HEK293 (cell line): ENCODE measurements at regions not wholly inside any gene's neighbourhood (a gene's known extent, or its start where the extent isn't known, plus 50 kb on each side); places are given as distances from the start of the nearest gene placed in this dataset.

Experiments
- MEIS1 ChIP-seq: sonication (generic); formaldehyde crosslinking; IDR thresholded peaks from 2 replicates; pipeline ENCODE4 v1.8.1; 2022; ENCODE audit warnings: missing genetic modification reagents, mild to moderate bottlenecking, borderline replicate concordance
- ZBTB7A ChIP-seq: fragments of 450-650 bp; formaldehyde crosslinking; IDR thresholded peaks from 2 replicates; pipeline ENCODE4 v1.5.1; 2016; ENCODE audit warnings: low read depth, missing biosample characterization, missing genetic modification characterization
- ZNF121 ChIP-seq: fragments of 450-650 bp; formaldehyde crosslinking; IDR thresholded peaks from 2 replicates; pipeline ENCODE4 v1.5.1; 2016; ENCODE audit warnings: missing biosample characterization, missing genetic modification characterization
- ZNF157 ChIP-seq: fragments of 450-650 bp; formaldehyde crosslinking; IDR thresholded peaks from 2 replicates; pipeline ENCODE4 v1.5.1; 2016; ENCODE audit warnings: missing biosample characterization, missing genetic modification characterization
- ZNF202 ChIP-seq: fragments of 450-650 bp; formaldehyde crosslinking; IDR thresholded peaks from 2 replicates; pipeline ENCODE4 v1.5.1; 2016; ENCODE audit warnings: missing biosample characterization, missing genetic modification characterization, borderline replicate concordance
- ZNF239 ChIP-seq: fragments of 450-650 bp; formaldehyde crosslinking; IDR thresholded peaks from 2 replicates; pipeline ENCODE4 v1.5.1; 2016; ENCODE audit warnings: missing biosample characterization, missing genetic modification characterization
- ZNF501 ChIP-seq: fragments of 450-650 bp; formaldehyde crosslinking; IDR thresholded peaks from 2 replicates; pipeline ENCODE4 v1.5.1; 2016; ENCODE audit warnings: missing biosample characterization, missing genetic modification characterization
- ZNF510 ChIP-seq: fragments of 450-650 bp; formaldehyde crosslinking; IDR thresholded peaks from 2 replicates; pipeline ENCODE4 v1.5.1; 2018; ENCODE audit warnings: mild to moderate bottlenecking, missing genetic modification characterization, missing biosample characterization; ENCODE audit not compliant: insufficient replicate concordance
- ZNF707 ChIP-seq: fragments of 450-650 bp; formaldehyde crosslinking; IDR thresholded peaks from 2 replicates; pipeline ENCODE4 v1.5.1; 2016; ENCODE audit warnings: missing biosample characterization, missing genetic modification characterization
- TF ChIP-seq, protein P1 (sequence below): fragments of 450-650 bp; formaldehyde crosslinking; IDR thresholded peaks from 2 replicates; pipeline ENCODE4 v1.5.1; 2016; ENCODE audit warnings: missing biosample characterization, missing genetic modification characterization
- TF ChIP-seq, protein P2 (sequence below): fragments of 450-650 bp; formaldehyde crosslinking; optimal IDR thresholded peaks from 2 replicates; pipeline ENCODE3; 2016; ENCODE audit warnings: missing biosample characterization, mild to moderate bottlenecking, missing genetic modification characterization

DNA sequence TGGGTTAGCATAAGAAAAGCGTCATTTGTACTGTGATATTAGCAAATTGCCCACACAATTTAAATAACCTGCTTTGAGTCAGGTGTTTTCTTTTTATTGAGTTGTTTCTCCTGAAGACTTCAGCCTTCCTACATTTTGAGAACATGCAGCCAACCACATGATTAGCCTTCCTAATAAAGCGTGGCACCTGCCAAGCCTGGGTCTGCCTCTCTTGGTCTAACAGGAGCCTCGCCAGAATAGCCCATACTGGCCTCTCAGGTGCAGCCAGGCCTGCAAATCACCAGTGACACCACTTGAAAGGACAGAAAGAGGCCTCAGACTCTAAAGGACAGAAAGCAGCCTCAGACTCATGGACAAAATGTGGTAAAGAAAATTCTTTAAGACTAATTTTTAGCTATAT, 653.8 kb downstream of the BCL11A start:
- TF ChIP-seq, protein P1, sequence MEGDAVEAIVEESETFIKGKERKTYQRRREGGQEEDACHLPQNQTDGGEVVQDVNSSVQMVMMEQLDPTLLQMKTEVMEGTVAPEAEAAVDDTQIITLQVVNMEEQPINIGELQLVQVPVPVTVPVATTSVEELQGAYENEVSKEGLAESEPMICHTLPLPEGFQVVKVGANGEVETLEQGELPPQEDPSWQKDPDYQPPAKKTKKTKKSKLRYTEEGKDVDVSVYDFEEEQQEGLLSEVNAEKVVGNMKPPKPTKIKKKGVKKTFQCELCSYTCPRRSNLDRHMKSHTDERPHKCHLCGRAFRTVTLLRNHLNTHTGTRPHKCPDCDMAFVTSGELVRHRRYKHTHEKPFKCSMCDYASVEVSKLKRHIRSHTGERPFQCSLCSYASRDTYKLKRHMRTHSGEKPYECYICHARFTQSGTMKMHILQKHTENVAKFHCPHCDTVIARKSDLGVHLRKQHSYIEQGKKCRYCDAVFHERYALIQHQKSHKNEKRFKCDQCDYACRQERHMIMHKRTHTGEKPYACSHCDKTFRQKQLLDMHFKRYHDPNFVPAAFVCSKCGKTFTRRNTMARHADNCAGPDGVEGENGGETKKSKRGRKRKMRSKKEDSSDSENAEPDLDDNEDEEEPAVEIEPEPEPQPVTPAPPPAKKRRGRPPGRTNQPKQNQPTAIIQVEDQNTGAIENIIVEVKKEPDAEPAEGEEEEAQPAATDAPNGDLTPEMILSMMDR (tag by site-specific recombination): no peak
- no peak for TF ChIP-seq MEIS1 (CRISPR knock-in tag)
- TF ChIP-seq ZNF501: no peak
- no peak for TF ChIP-seq ZBTB7A (tag by site-specific recombination)
- no peak for TF ChIP-seq ZNF707 (tag by site-specific recombination)
- no peak for TF ChIP-seq ZNF157 (tag by site-specific recombination)
- no peak for TF ChIP-seq ZNF510 (tag by site-specific recombination)
- TF ChIP-seq, protein P2, sequence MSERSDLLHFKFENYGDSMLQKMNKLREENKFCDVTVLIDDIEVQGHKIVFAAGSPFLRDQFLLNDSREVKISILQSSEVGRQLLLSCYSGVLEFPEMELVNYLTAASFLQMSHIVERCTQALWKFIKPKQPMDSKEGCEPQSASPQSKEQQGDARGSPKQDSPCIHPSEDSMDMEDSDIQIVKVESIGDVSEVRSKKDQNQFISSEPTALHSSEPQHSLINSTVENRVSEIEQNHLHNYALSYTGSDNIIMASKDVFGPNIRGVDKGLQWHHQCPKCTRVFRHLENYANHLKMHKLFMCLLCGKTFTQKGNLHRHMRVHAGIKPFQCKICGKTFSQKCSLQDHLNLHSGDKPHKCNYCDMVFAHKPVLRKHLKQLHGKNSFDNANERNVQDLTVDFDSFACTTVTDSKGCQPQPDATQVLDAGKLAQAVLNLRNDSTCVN (tag by site-specific recombination): no peak
- TF ChIP-seq ZNF202 (tag by site-specific recombination): no peak
- TF ChIP-seq ZNF121 (tag by site-specific recombination): no peak
- TF ChIP-seq ZNF239 (tag by site-specific recombination): no peak
